Adipocyte (in vitro differentiated cells): ENCODE measurements at regions not wholly inside any gene's neighbourhood (a gene's known extent, or its start where the extent isn't known, plus 50 kb on each side); places are given as distances from the start of the nearest gene placed in this dataset.
A peak's percentile ranks its signal among the peaks of the same experiment; 100 is the strongest.
"Not testable (repeated sequence)": the region's sequence is repeated elsewhere in the genome, so short reads cannot be mapped to it uniquely, and the experiment has no call there.

Source experiments
- DNase-seq: peaks from one replicate; pipeline ENCODE4 v3.0.0-alpha.2; 2015; ENCODE audit warnings: low read depth
- H3K27me3 ChIP-seq: replicated peaks from 2 replicates; pipeline ENCODE4 v1.7.0; 2013; ENCODE audit warnings: mild to moderate bottlenecking, low read length, moderate library complexity; ENCODE audit not compliant: control insufficient read depth, insufficient read depth
- H3K36me3 ChIP-seq: 2 replicates; pipeline ENCODE4 v1.7.0; 2013; ENCODE audit warnings: low read length, mild to moderate bottlenecking, moderate library complexity; ENCODE audit not compliant: control insufficient read depth, insufficient read depth, severe bottlenecking
- H3K4me1 ChIP-seq: 2 replicates; pipeline ENCODE4 v1.7.0; 2013; ENCODE audit warnings: mild to moderate bottlenecking, low read length, moderate library complexity; ENCODE audit not compliant: control insufficient read depth, insufficient read depth
- H3K4me3 ChIP-seq: 2 replicates; pipeline ENCODE4 v1.7.0; 2013; ENCODE audit warnings: mild to moderate bottlenecking, low read length, moderate library complexity
- H3K9ac ChIP-seq: 2 replicates; pipeline ENCODE4 v1.7.0; 2013; ENCODE audit warnings: mild to moderate bottlenecking, low read length, moderate library complexity
- H3K9me3 ChIP-seq: 2 replicates; pipeline ENCODE4 v1.7.0; 2013; ENCODE audit warnings: mild to moderate bottlenecking, low read length, moderate library complexity; ENCODE audit not compliant: control insufficient read depth

DNA sequence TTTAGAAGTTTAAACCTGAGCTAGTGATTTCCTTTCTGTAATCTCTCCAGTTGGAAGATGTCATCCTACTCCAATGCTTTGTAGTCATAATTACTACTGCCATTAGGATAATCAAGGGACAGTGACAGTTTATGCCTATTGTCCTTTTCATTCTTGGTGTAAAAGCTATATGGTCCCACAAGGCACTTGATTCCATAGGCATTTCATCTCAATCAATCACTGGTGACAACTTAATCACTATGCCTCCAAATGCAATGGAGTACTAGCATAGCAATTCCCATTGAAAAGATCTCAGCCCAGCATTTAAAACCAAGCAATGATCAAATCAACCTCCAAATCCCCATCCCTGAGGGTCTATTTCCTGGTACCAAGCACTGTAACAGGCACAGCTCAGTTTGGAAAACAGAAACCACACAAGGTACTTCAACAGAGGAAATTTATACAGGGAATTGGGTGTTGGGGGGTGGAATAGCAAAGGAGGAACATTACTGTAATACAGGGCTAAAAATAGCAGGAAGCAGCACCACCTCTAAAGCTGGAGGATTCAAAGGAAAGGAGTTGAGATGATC is 51.0 kb downstream of the FHIP2A start:
- no peak overlapping the region for H3K9ac ChIP-seq
- H3K27me3 ChIP-seq = no peaks in the 10 kb centered on the region
- no peaks in the 10 kb centered on the region for H3K36me3 ChIP-seq
- H3K4me3 ChIP-seq = no peak overlapping the region
- no peaks in the 10 kb centered on the region for H3K9me3 ChIP-seq
- peaks cover 33% of the 10 kb centered on the region for H3K4me1 ChIP-seq
- DNase-seq = no peak

GRCh38 chr10:114874827-114875411 is 53.3 kb downstream of the FHIP2A start:
- H3K9me3 ChIP-seq = no peaks in the 10 kb centered on the region
- no peak overlapping the region for H3K4me3 ChIP-seq
- no peaks in the 10 kb centered on the region for H3K27me3 ChIP-seq
- H3K9ac ChIP-seq = peak overlapping the region; percentile 36
- DNase-seq = peak; percentile 54
- H3K36me3 ChIP-seq = no peaks in the 10 kb centered on the region
- H3K4me1 ChIP-seq = peaks cover 16% of the 10 kb centered on the region

DNA sequence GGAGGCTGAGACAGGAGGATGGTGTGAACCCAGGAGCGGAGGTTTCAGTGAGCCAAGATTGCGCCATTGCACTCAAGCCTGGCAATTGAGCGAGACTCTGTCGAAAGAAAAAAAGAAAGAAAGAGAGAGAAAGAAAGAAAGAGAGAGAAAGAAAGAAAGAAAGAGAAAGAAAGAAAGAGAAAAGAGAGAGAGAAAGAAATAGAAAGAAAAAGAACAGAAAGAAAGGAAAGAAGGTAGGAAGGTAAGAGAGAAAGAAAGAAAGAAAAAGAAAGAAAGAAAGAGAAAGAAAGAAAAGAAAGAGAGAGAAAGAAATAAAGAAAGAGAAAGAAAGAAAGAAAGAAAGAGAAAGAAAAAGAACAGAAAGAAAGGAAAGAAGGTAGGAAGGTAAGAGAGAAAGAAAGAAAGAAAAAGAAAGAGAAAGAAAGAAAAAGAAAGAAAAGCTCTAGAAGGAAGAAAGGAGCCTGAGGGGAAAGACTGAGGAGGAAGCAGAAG is 54.1 kb downstream of the FHIP2A start:
- peak overlapping the region; percentile 36 for H3K9ac ChIP-seq
- not testable (repeated sequence) for H3K9me3 ChIP-seq, DNase-seq, H3K4me3 ChIP-seq, H3K27me3 ChIP-seq, H3K4me1 ChIP-seq, H3K36me3 ChIP-seq

GRCh38 chr10:114876169-114876568 is 54.6 kb downstream of the FHIP2A start:
- no peak for DNase-seq
- Histone ChIP-seq H3K4me3 (no peak overlapping the region), H3K4me1 (peaks cover 10% of the 10 kb centered on the region), H3K36me3 (no peaks in the 10 kb centered on the region), H3K9me3 (no peaks in the 10 kb centered on the region), H3K9ac (no peak overlapping the region), H3K27me3 (no peaks in the 10 kb centered on the region)

GRCh38 chr10:114876602-114877300 is 55.2 kb downstream of the FHIP2A start:
- Histone ChIP-seq H3K4me1 (peaks cover 16% of the 10 kb centered on the region), H3K9ac (no peak overlapping the region), H3K27me3 (no peaks in the 10 kb centered on the region), H3K9me3 (no peaks in the 10 kb centered on the region), H3K4me3 (no peak overlapping the region), H3K36me3 (no peaks in the 10 kb centered on the region)
- DNase-seq = peak; percentile 86

DNA sequence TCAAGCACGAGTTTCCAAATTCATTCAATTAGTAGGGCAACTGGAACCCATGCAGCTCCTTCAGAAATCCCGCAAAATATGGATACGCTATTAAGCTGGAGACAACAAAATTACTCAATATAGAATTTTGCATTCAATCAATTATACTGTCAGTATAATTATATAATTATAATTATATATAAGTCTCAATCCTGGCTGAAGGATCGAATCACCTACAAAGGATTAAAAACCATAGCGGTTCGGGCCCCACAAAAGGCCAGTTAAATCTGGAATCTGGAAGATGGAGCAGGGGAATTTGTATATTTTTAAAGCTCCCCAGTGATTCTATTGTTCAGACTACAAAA is 55.7 kb downstream of the FHIP2A start:
- no peak overlapping the region for H3K4me3 ChIP-seq
- no peak for DNase-seq
- H3K9me3 ChIP-seq = no peaks in the 10 kb centered on the region
- H3K9ac ChIP-seq = no peak overlapping the region
- peaks cover 17% of the 10 kb centered on the region for H3K4me1 ChIP-seq
- H3K27me3 ChIP-seq = no peaks in the 10 kb centered on the region
- H3K36me3 ChIP-seq = no peaks in the 10 kb centered on the region

- H3K27me3 ChIP-seq = no peaks in the 10 kb centered on the region
- peak overlapping the region; percentile 25 for H3K9ac ChIP-seq
- DNase-seq = peak; percentile 86
- no peaks in the 10 kb centered on the region for H3K36me3 ChIP-seq
- no peaks in the 10 kb centered on the region for H3K9me3 ChIP-seq
- peak overlapping the region; percentile 55 for H3K4me3 ChIP-seq
- H3K4me1 ChIP-seq = peaks cover 17% of the 10 kb centered on the region
These were observed 57.5 kb downstream of the FHIP2A start for GRCh38 chr10:114879093-114879492.

- no peaks in the 10 kb centered on the region for H3K27me3 ChIP-seq
- H3K9me3 ChIP-seq = no peaks in the 10 kb centered on the region
- H3K9ac ChIP-seq = peak overlapping the region; percentile 25
- peak overlapping the region; percentile 55 for H3K4me3 ChIP-seq
- peaks cover 17% of the 10 kb centered on the region for H3K4me1 ChIP-seq
- no peaks in the 10 kb centered on the region for H3K36me3 ChIP-seq
- DNase-seq = peak; percentile 40
These were observed 58.1 kb downstream of the FHIP2A start for GRCh38 chr10:114879541-114880158.

- Histone ChIP-seq H3K36me3 (no peaks in the 10 kb centered on the region), H3K9ac (no peak overlapping the region), H3K9me3 (no peaks in the 10 kb centered on the region), H3K4me1 (peaks cover 12% of the 10 kb centered on the region), H3K4me3 (no peak overlapping the region), H3K27me3 (no peaks in the 10 kb centered on the region)
- DNase-seq = no peak
These were observed 56.6 kb upstream of the TRUB1 start for GRCh38 chr10:114881417-114881816.

- Histone ChIP-seq H3K9ac (no peak overlapping the region), H3K4me3 (no peak overlapping the region), H3K36me3 (no peaks in the 10 kb centered on the region), H3K9me3 (no peaks in the 10 kb centered on the region), H3K4me1 (peaks cover 12% of the 10 kb centered on the region), H3K27me3 (no peaks in the 10 kb centered on the region)
- DNase-seq = no peak
These were observed 56.1 kb upstream of the TRUB1 start for GRCh38 chr10:114881901-114882300.

DNA sequence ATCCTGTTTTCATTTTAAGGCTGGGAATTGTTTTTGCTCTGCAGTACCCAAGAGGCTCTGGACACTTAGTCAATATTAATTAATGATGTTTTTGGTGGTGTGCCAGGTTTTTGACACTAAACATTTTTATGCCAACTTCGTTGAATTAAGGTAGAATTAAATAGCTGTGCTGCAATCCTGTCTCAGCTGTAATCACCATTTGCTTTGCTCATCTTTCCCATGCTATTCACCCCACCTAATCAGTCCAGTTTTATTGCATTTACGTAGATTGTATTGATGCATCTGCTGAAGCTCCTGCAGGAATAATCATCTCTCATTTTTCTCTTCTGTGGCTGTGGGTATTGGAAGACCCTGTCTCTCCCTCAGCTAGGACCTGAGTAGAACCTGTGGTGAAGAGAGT is 52.6 kb upstream of the TRUB1 start:
- Histone ChIP-seq H3K4me1 (peaks cover 8% of the 10 kb centered on the region), H3K9ac (no peak overlapping the region), H3K9me3 (no peaks in the 10 kb centered on the region)

More for the DNA sequence above, 52.6 kb upstream of the TRUB1 start:
- no peak for DNase-seq
- Histone ChIP-seq H3K4me3 (no peak overlapping the region), H3K27me3 (peaks cover 6% of the 10 kb centered on the region), H3K36me3 (no peaks in the 10 kb centered on the region)
